Natural killer cell (primary cell): ENCODE measurements at regions not wholly inside any gene's neighbourhood (a gene's known extent, or its start where the extent isn't known, plus 50 kb on each side); places are given as distances from the start of the nearest gene placed in this dataset.

Experiments used
- ATAC-seq, 3 donors: fragments of 150-1000 bp in 2 of 3; fragments of 200-7000 bp in 1 of 3; cut with Tn5 transposase; 1 replicate in 1 of 3; 2 replicates in 2 of 3; pipeline ENCODE4 v1.10.0; 2021; ENCODE audit warnings: mild to moderate bottlenecking in 2 of 3, moderate library complexity in 2 of 3
- DNase-seq, 2 donors: peaks; one replicate each; pipeline versions ENCODE4 v3.0.0 to v3.0.0-alpha.2; 2013 to 2021; ENCODE audit warnings: mixed read lengths in 1 of 2
- H3K27ac ChIP-seq: one replicate; pipeline ENCODE4 v1.5.1; 2013; ENCODE audit warnings: mild to moderate bottlenecking, low read length
- H3K27me3 ChIP-seq: one replicate; pipeline ENCODE4 v1.6.1; 2013; ENCODE audit warnings: low read length; ENCODE audit not compliant: control insufficient read depth, insufficient read depth
- H3K36me3 ChIP-seq: one replicate; pipeline ENCODE4 v1.6.1; 2013; ENCODE audit warnings: low read length; ENCODE audit not compliant: control insufficient read depth, insufficient read depth
- H3K4me1 ChIP-seq: one replicate; pipeline ENCODE4 v1.6.1; 2013; ENCODE audit warnings: low read length; ENCODE audit not compliant: control insufficient read depth, insufficient read depth
- H3K4me3 ChIP-seq: one replicate; pipeline ENCODE4 v1.5.1; 2013; ENCODE audit warnings: low read length
- H3K9me3 ChIP-seq: one replicate; pipeline ENCODE4 v1.6.1; 2013; ENCODE audit warnings: low read length; ENCODE audit not compliant: control insufficient read depth, insufficient read depth
- H3K27ac Mint-ChIP-seq, 2 donors: one replicate each; pipeline ENCODE4 v1.8.0; 2022; ENCODE audit warnings: mild to moderate bottlenecking in 2 of 2, mixed read lengths in 2 of 2, moderate library complexity in 1 of 2
- H3K27me3 Mint-ChIP-seq, 2 donors: one replicate each; pipeline ENCODE4 v1.8.0; 2022; ENCODE audit warnings: low read depth in 2 of 2, mixed read lengths in 2 of 2
- H3K36me3 Mint-ChIP-seq: one replicate; pipeline ENCODE4 v1.8.0; 2022; ENCODE audit warnings: mixed read lengths
- H3K4me1 Mint-ChIP-seq, 2 donors: one replicate each; pipeline ENCODE4 v1.8.0; 2022; ENCODE audit warnings: mixed read lengths in 2 of 2
- H3K4me3 Mint-ChIP-seq: one replicate; pipeline ENCODE4 v1.8.0; 2022; ENCODE audit warnings: mild to moderate bottlenecking, moderate library complexity, mixed read lengths
- H3K9me3 Mint-ChIP-seq, 2 donors: one replicate each; pipeline ENCODE4 v1.8.0; 2022; ENCODE audit warnings: mixed read lengths in 2 of 2
- CTCF ChIP-seq: fragments of 200-600 bp; IDR thresholded peaks from one replicate; pipeline ENCODE4 v1.8.0; 2022; ENCODE audit warnings: antibody characterized with exemption
- WGBS: methylation state at CpG from one replicate; pipeline ENCODE4 v1.1.7; 2013; ENCODE audit warnings: missing lambda C conversion rate; ENCODE audit not compliant: insufficient coverage; 5-methylcytosine and 5-hydroxymethylcytosine counted together
- intact Hi-C: fragments of 100-400 bp; cut with micrococcal nuclease; formaldehyde crosslinking; loops from one replicate; pipeline ENCODE4 v1.14.2; 2022

- Mint-ChIP-seq H3K27ac (no peak overlapping the region), H3K9me3 (peaks cover 13 to 15% of the 10 kb centered on the region in 2 donors), H3K4me1 (no peaks in the 10 kb centered on the region), H3K36me3 (peaks cover 4% of the 10 kb centered on the region), H3K27me3 (no peaks in the 10 kb centered on the region), H3K4me3 (no peak overlapping the region)
- Histone ChIP-seq H3K9me3 (no peaks in the 10 kb centered on the region), H3K4me1 (no peaks in the 10 kb centered on the region), H3K27me3 (no peaks in the 10 kb centered on the region), H3K4me3 (no peak overlapping the region), H3K27ac (no peak overlapping the region), H3K36me3 (no peaks in the 10 kb centered on the region)
- no peak for TF ChIP-seq CTCF
- no peak for ATAC-seq
- no peak for DNase-seq
- intact Hi-C loops: no loop called here
These were observed 252.0 kb upstream of the ISL1 start for GRCh38 chr5:51131266-51131665.

GRCh38 chr5:51138164-51138563 lies 245.1 kb upstream of the ISL1 start:
- intact Hi-C loops: no loop called here
- 57% methylated on average over 2 of the region's 2 CpGs for WGBS
- Mint-ChIP-seq H3K4me3 (no peak overlapping the region), H3K27ac (no peak overlapping the region), H3K9me3 (peaks cover 19 to 21% of the 10 kb centered on the region in 2 donors), H3K27me3 (no peaks in the 10 kb centered on the region), H3K36me3 (no peaks in the 10 kb centered on the region), H3K4me1 (no peaks in the 10 kb centered on the region)
- Histone ChIP-seq H3K4me1 (no peaks in the 10 kb centered on the region), H3K36me3 (no peaks in the 10 kb centered on the region), H3K27ac (no peak overlapping the region), H3K4me3 (no peak overlapping the region), H3K27me3 (no peaks in the 10 kb centered on the region), H3K9me3 (no peaks in the 10 kb centered on the region)
- no peak for TF ChIP-seq CTCF
- no peak for DNase-seq
- no peak for ATAC-seq

- 77% methylated on average over 1 of the region's 2 CpGs for WGBS
- TF ChIP-seq CTCF: no peak
- no peaks in the 10 kb centered on the region for H3K36me3 ChIP-seq
- no peak overlapping the region for H3K27ac Mint-ChIP-seq
- peaks cover 15 to 16% of the 10 kb centered on the region in 2 donors for H3K9me3 Mint-ChIP-seq
- no peak overlapping the region for H3K4me3 ChIP-seq
- no peak overlapping the region for H3K4me3 Mint-ChIP-seq
- H3K27ac ChIP-seq: no peak overlapping the region
- intact Hi-C loops: no loop called here
- DNase-seq (no peak), ATAC-seq (no peak)
- H3K4me1 Mint-ChIP-seq: no peaks in the 10 kb centered on the region
- H3K4me1 ChIP-seq: no peaks in the 10 kb centered on the region
- no peaks in the 10 kb centered on the region for H3K27me3 Mint-ChIP-seq
- no peaks in the 10 kb centered on the region for H3K9me3 ChIP-seq
- H3K36me3 Mint-ChIP-seq: peaks cover 8% of the 10 kb centered on the region
- no peaks in the 10 kb centered on the region for H3K27me3 ChIP-seq
These were observed 234.8 kb upstream of the ISL1 start for GRCh38 chr5:51148437-51148836.

GRCh38 chr5:51156222-51156621 lies 227.0 kb upstream of the ISL1 start:
- no peak overlapping the region for H3K27ac Mint-ChIP-seq
- peaks cover 8% of the 10 kb centered on the region for H3K36me3 Mint-ChIP-seq
- Histone ChIP-seq H3K4me3 (no peak overlapping the region), H3K4me1 (no peaks in the 10 kb centered on the region), H3K9me3 (peaks cover 10% of the 10 kb centered on the region), H3K27ac (no peak overlapping the region), H3K27me3 (no peaks in the 10 kb centered on the region), H3K36me3 (no peaks in the 10 kb centered on the region)
- no peak for DNase-seq
- no peaks in the 10 kb centered on the region for H3K27me3 Mint-ChIP-seq
- H3K9me3 Mint-ChIP-seq: peaks cover 23 to 25% of the 10 kb centered on the region in 2 donors
- H3K4me1 Mint-ChIP-seq: no peaks in the 10 kb centered on the region
- TF ChIP-seq CTCF: no peak
- no peak overlapping the region for H3K4me3 Mint-ChIP-seq
- no peak for ATAC-seq
- intact Hi-C loops: no loop called here
